ENCODE measurements at regions not wholly inside any gene's neighbourhood (a gene's known extent, or its start where the extent isn't known, plus 50 kb on each side); places are given as distances from the start of the nearest gene placed in this dataset.

DNA sequence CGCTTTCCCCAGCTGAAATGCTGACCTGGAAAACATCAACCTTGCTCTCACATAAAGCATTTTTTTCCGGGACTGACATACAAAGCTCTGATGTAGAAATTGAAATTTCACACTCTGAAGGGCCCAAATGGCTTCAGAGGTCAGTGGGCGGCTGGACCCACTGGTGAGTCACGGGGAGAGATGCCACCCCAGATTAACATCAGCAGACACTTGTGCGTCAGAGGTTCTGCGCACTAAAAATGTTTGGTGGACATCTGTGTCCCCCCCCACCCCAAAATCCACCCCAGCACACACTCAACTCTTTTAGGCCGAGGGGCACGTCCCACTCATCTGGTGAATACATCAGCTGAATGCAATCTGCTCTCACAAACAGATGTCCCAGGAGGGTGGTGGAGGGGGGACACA is 208.9 kb downstream of the ASB1 start:
- TF ChIP-seq RFX5 (IDR thresholded peaks at IDR 0.05; ENCODE audit: low read length): no peak
- peak; percentile 29; the same call in 1 of the 2 replicates for TF ChIP-seq POLR2AphosphoS5 (IDR thresholded peaks at IDR 0.05; ENCODE audit: low read depth, low read length)
- TF ChIP-seq FOSL2 (IDR thresholded peaks at IDR 0.05; ENCODE audit: borderline replicate concordance, low read depth): peak; percentile 80
- TF ChIP-seq, protein P1, sequence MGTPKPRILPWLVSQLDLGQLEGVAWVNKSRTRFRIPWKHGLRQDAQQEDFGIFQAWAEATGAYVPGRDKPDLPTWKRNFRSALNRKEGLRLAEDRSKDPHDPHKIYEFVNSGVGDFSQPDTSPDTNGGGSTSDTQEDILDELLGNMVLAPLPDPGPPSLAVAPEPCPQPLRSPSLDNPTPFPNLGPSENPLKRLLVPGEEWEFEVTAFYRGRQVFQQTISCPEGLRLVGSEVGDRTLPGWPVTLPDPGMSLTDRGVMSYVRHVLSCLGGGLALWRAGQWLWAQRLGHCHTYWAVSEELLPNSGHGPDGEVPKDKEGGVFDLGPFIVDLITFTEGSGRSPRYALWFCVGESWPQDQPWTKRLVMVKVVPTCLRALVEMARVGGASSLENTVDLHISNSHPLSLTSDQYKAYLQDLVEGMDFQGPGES (IDR thresholded peaks at IDR 0.05; ENCODE audit: low read depth, low read length): no peak
- TF ChIP-seq, protein P2, sequence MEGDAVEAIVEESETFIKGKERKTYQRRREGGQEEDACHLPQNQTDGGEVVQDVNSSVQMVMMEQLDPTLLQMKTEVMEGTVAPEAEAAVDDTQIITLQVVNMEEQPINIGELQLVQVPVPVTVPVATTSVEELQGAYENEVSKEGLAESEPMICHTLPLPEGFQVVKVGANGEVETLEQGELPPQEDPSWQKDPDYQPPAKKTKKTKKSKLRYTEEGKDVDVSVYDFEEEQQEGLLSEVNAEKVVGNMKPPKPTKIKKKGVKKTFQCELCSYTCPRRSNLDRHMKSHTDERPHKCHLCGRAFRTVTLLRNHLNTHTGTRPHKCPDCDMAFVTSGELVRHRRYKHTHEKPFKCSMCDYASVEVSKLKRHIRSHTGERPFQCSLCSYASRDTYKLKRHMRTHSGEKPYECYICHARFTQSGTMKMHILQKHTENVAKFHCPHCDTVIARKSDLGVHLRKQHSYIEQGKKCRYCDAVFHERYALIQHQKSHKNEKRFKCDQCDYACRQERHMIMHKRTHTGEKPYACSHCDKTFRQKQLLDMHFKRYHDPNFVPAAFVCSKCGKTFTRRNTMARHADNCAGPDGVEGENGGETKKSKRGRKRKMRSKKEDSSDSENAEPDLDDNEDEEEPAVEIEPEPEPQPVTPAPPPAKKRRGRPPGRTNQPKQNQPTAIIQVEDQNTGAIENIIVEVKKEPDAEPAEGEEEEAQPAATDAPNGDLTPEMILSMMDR (IDR thresholded peaks at IDR 0.05): no peak
- no peak for TF ChIP-seq MXI1 (IDR thresholded peaks at IDR 0.05; ENCODE audit: low read depth, low read length)
- TF ChIP-seq GATA2 (CRISPR knock-in tag; IDR thresholded peaks at IDR 0.05): peak; percentile 32
- peak; percentile 84 for TF ChIP-seq TCF12 (IDR thresholded peaks at IDR 0.05)
- no peak for TF ChIP-seq FOXJ3 (CRISPR knock-in tag; IDR thresholded peaks at IDR 0.05)

Data from SK-N-SH (cell line).